Activated T-helper 1 cell treated with anti-CD3 and anti-CD28 coated beads, Interleukin-12 subunit alpha, Interleukin-12 subunit beta, Interleukin-2, Interleukin-4 antibody, amounts not matched to agents 30 ng/mL and 10 ng/mL and 1 ng/mL, durations not matched to agents 14 hours and 24 hours and 36 hours (primary cell): ENCODE measurements at regions not wholly inside any gene's neighbourhood (a gene's known extent, or its start where the extent isn't known, plus 50 kb on each side); places are given as distances from the start of the nearest gene placed in this dataset.

Experiments used
- DNase-seq: peaks from one replicate; pipeline ENCODE4 v3.0.0; 2021; ENCODE audit warnings: low spot score
- H3K27ac Mint-ChIP-seq: one replicate; pipeline ENCODE4 v1.8.0; 2021; ENCODE audit warnings: mild to moderate bottlenecking, mixed read lengths
- H3K27me3 Mint-ChIP-seq: one replicate; pipeline ENCODE4 v1.8.0; 2022; ENCODE audit warnings: mild to moderate bottlenecking, moderate library complexity, mixed read lengths; ENCODE audit not compliant: insufficient read depth
- H3K36me3 Mint-ChIP-seq: one replicate; pipeline ENCODE4 v1.8.0; 2021; ENCODE audit warnings: low read depth, mixed read lengths
- H3K4me1 Mint-ChIP-seq: one replicate; pipeline ENCODE4 v1.8.0; 2021; ENCODE audit warnings: low read depth, mixed read lengths
- H3K4me3 Mint-ChIP-seq: one replicate; pipeline ENCODE4 v1.8.0; 2021; ENCODE audit warnings: mild to moderate bottlenecking, moderate library complexity, mixed read lengths
- H3K9me3 Mint-ChIP-seq: one replicate; pipeline ENCODE4 v1.8.0; 2021; ENCODE audit warnings: mixed read lengths
- intact Hi-C: fragments of 100-400 bp; cut with micrococcal nuclease; formaldehyde crosslinking; loops from one replicate; pipeline ENCODE4 v1.15.1; 2024

GRCh38 chr11:82146789-82147188, 586.9 kb downstream of the FAM181B start:
- H3K27ac Mint-ChIP-seq = no peak overlapping the region
- intact Hi-C loops = no loop called here
- no peaks in the 10 kb centered on the region for H3K36me3 Mint-ChIP-seq
- no peak for DNase-seq
- no peak overlapping the region for H3K4me3 Mint-ChIP-seq
- no peaks in the 10 kb centered on the region for H3K9me3 Mint-ChIP-seq
- H3K4me1 Mint-ChIP-seq = no peaks in the 10 kb centered on the region
- no peaks in the 10 kb centered on the region for H3K27me3 Mint-ChIP-seq

- no peak overlapping the region for H3K4me3 Mint-ChIP-seq
- no peaks in the 10 kb centered on the region for H3K36me3 Mint-ChIP-seq
- no peak for DNase-seq
- no peak overlapping the region for H3K27ac Mint-ChIP-seq
- intact Hi-C loops = no loop called here
- H3K27me3 Mint-ChIP-seq = no peaks in the 10 kb centered on the region
- H3K9me3 Mint-ChIP-seq = no peaks in the 10 kb centered on the region
- H3K4me1 Mint-ChIP-seq = no peaks in the 10 kb centered on the region
Measured at GRCh38 chr11:82118946-82119345, 614.7 kb downstream of the FAM181B start.

- Mint-ChIP-seq H3K4me3 (no peak overlapping the region), H3K9me3 (no peaks in the 10 kb centered on the region), H3K4me1 (no peaks in the 10 kb centered on the region), H3K27me3 (no peaks in the 10 kb centered on the region), H3K36me3 (no peaks in the 10 kb centered on the region), H3K27ac (no peak overlapping the region)
- intact Hi-C loops = no loop called here
- no peak for DNase-seq
Measured at GRCh38 chr11:82117362-82117761, 616.3 kb downstream of the FAM181B start.

- Mint-ChIP-seq H3K9me3 (no peaks in the 10 kb centered on the region), H3K27me3 (no peaks in the 10 kb centered on the region), H3K4me1 (no peaks in the 10 kb centered on the region), H3K4me3 (no peak overlapping the region), H3K27ac (no peak overlapping the region), H3K36me3 (no peaks in the 10 kb centered on the region)
- intact Hi-C loops = no loop called here
- no peak for DNase-seq
Measured at GRCh38 chr11:82105331-82105998, 628.2 kb downstream of the FAM181B start.

- Mint-ChIP-seq H3K9me3 (no peaks in the 10 kb centered on the region), H3K27me3 (no peaks in the 10 kb centered on the region), H3K4me3 (no peak overlapping the region), H3K36me3 (no peaks in the 10 kb centered on the region), H3K4me1 (no peaks in the 10 kb centered on the region), H3K27ac (no peak overlapping the region)
- intact Hi-C loops = no loop called here
- no peak for DNase-seq
Measured at GRCh38 chr11:82092904-82093303, 640.8 kb downstream of the FAM181B start.

- Mint-ChIP-seq H3K27ac (no peak overlapping the region), H3K9me3 (no peaks in the 10 kb centered on the region), H3K4me1 (no peaks in the 10 kb centered on the region), H3K36me3 (no peaks in the 10 kb centered on the region), H3K4me3 (no peak overlapping the region), H3K27me3 (no peaks in the 10 kb centered on the region)
- no peak for DNase-seq
- intact Hi-C loops = no loop called here
Measured at GRCh38 chr11:82089426-82089825, 644.2 kb downstream of the FAM181B start.

GRCh38 chr11:82085493-82085892, 648.2 kb downstream of the FAM181B start:
- DNase-seq = no peak
- H3K36me3 Mint-ChIP-seq = no peaks in the 10 kb centered on the region
- intact Hi-C loops = no loop called here
- H3K4me3 Mint-ChIP-seq = no peak overlapping the region
- no peak overlapping the region for H3K27ac Mint-ChIP-seq
- H3K9me3 Mint-ChIP-seq = no peaks in the 10 kb centered on the region
- H3K4me1 Mint-ChIP-seq = no peaks in the 10 kb centered on the region
- H3K27me3 Mint-ChIP-seq = no peaks in the 10 kb centered on the region

GRCh38 chr11:82082976-82083375, 650.7 kb downstream of the FAM181B start:
- H3K9me3 Mint-ChIP-seq = no peaks in the 10 kb centered on the region
- no peaks in the 10 kb centered on the region for H3K4me1 Mint-ChIP-seq
- H3K27me3 Mint-ChIP-seq = no peaks in the 10 kb centered on the region
- no peak overlapping the region for H3K4me3 Mint-ChIP-seq
- no peaks in the 10 kb centered on the region for H3K36me3 Mint-ChIP-seq
- H3K27ac Mint-ChIP-seq = no peak overlapping the region
- intact Hi-C loops = no loop called here
- no peak for DNase-seq

- Mint-ChIP-seq H3K27ac (no peak overlapping the region), H3K9me3 (no peaks in the 10 kb centered on the region), H3K27me3 (peaks cover 1% of the 10 kb centered on the region), H3K4me1 (no peaks in the 10 kb centered on the region), H3K36me3 (no peaks in the 10 kb centered on the region), H3K4me3 (no peak overlapping the region)
- intact Hi-C loops = no loop called here
- no peak for DNase-seq
Measured at GRCh38 chr11:82080160-82080559, 653.5 kb downstream of the FAM181B start.

- H3K36me3 Mint-ChIP-seq = no peaks in the 10 kb centered on the region
- H3K4me3 Mint-ChIP-seq = no peak overlapping the region
- intact Hi-C loops = no loop called here
- DNase-seq = no peak
- H3K27me3 Mint-ChIP-seq = peaks cover 1% of the 10 kb centered on the region
- no peak overlapping the region for H3K27ac Mint-ChIP-seq
- H3K4me1 Mint-ChIP-seq = no peaks in the 10 kb centered on the region
- no peaks in the 10 kb centered on the region for H3K9me3 Mint-ChIP-seq
Measured at GRCh38 chr11:82076126-82076525, 657.5 kb downstream of the FAM181B start.

GRCh38 chr11:82059505-82059904, 674.2 kb downstream of the FAM181B start:
- no peak for DNase-seq
- intact Hi-C loops = no loop called here
- Mint-ChIP-seq H3K9me3 (no peaks in the 10 kb centered on the region), H3K27me3 (peaks cover 2% of the 10 kb centered on the region), H3K27ac (no peak overlapping the region), H3K4me3 (no peak overlapping the region), H3K36me3 (no peaks in the 10 kb centered on the region), H3K4me1 (no peaks in the 10 kb centered on the region)

- Mint-ChIP-seq H3K27me3 (peaks cover 2% of the 10 kb centered on the region), H3K9me3 (no peaks in the 10 kb centered on the region), H3K36me3 (no peaks in the 10 kb centered on the region), H3K4me3 (no peak overlapping the region), H3K4me1 (no peaks in the 10 kb centered on the region), H3K27ac (no peak overlapping the region)
- DNase-seq = no peak
- intact Hi-C loops = no loop called here
Measured at GRCh38 chr11:82056450-82056849, 677.2 kb downstream of the FAM181B start.

GRCh38 chr11:82049199-82049598, 684.5 kb downstream of the FAM181B start:
- H3K4me1 Mint-ChIP-seq = no peaks in the 10 kb centered on the region
- H3K4me3 Mint-ChIP-seq = no peak overlapping the region
- intact Hi-C loops = no loop called here
- H3K9me3 Mint-ChIP-seq = peaks cover 14% of the 10 kb centered on the region
- no peaks in the 10 kb centered on the region for H3K27me3 Mint-ChIP-seq
- H3K36me3 Mint-ChIP-seq = no peaks in the 10 kb centered on the region
- no peak overlapping the region for H3K27ac Mint-ChIP-seq
- DNase-seq = no peak

GRCh38 chr11:82047200-82047599, 686.5 kb downstream of the FAM181B start:
- Mint-ChIP-seq H3K4me3 (no peak overlapping the region), H3K4me1 (no peaks in the 10 kb centered on the region), H3K27ac (no peak overlapping the region), H3K36me3 (no peaks in the 10 kb centered on the region), H3K9me3 (peaks cover 14% of the 10 kb centered on the region), H3K27me3 (no peaks in the 10 kb centered on the region)
- no peak for DNase-seq
- intact Hi-C loops = no loop called here
